ENCODE measurements at regions not wholly inside any gene's neighbourhood (a gene's known extent, or its start where the extent isn't known, plus 50 kb on each side); places are given as distances from the start of the nearest gene placed in this dataset.

- H3K4me1 ChIP-seq: no peaks in the 10 kb centered on the region
- DNase-seq: no peak
- no peaks in the 10 kb centered on the region for H3K4me1 Mint-ChIP-seq (ENCODE audit: low read depth, unreplicated experiment)
- H3K27me3 ChIP-seq (replicated peaks; ENCODE audit: control insufficient read depth, insufficient read depth, low read length): no peaks in the 10 kb centered on the region
- no peak overlapping the region for H3K4me3 Mint-ChIP-seq (ENCODE audit: unreplicated experiment)
- TF ChIP-seq, protein P1, sequence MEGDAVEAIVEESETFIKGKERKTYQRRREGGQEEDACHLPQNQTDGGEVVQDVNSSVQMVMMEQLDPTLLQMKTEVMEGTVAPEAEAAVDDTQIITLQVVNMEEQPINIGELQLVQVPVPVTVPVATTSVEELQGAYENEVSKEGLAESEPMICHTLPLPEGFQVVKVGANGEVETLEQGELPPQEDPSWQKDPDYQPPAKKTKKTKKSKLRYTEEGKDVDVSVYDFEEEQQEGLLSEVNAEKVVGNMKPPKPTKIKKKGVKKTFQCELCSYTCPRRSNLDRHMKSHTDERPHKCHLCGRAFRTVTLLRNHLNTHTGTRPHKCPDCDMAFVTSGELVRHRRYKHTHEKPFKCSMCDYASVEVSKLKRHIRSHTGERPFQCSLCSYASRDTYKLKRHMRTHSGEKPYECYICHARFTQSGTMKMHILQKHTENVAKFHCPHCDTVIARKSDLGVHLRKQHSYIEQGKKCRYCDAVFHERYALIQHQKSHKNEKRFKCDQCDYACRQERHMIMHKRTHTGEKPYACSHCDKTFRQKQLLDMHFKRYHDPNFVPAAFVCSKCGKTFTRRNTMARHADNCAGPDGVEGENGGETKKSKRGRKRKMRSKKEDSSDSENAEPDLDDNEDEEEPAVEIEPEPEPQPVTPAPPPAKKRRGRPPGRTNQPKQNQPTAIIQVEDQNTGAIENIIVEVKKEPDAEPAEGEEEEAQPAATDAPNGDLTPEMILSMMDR (IDR thresholded peaks at IDR 0.05; ENCODE audit: insufficient read depth in 1 of 2, low read depth in 1 of 2, low read length in 1 of 2, severe bottlenecking in 1 of 2, unreplicated experiment in 1 of 2): no peak
- ChIA-PET CTCF (interaction anchor here (0.6 kb wide), 4 partner anchors 13 to 807 kb away, joined by 3 to 4 read pairs (median 3); no protein-coding TSS in a partner anchor), POLR2A (no interaction called here)
- no peaks in the 10 kb centered on the region for H3K9me3 ChIP-seq
- no peaks in the 10 kb centered on the region for H3K36me3 ChIP-seq (ENCODE audit: control insufficient read depth, insufficient read depth, low read length)
- H3K36me3 Mint-ChIP-seq (ENCODE audit: insufficient read depth, unreplicated experiment): no peaks in the 10 kb centered on the region
- H3K9me3 Mint-ChIP-seq (ENCODE audit: unreplicated experiment): no peaks in the 10 kb centered on the region
- BruUV-seq (replicated peaks): no TSS peak
- H3K27ac Mint-ChIP-seq (ENCODE audit: unreplicated experiment): no peak overlapping the region
- intact Hi-C loops (cut with micrococcal nuclease; ENCODE audit: unreplicated experiment): no loop called here
- H3K27me3 Mint-ChIP-seq (ENCODE audit: insufficient read depth, unreplicated experiment): peaks cover 16% of the 10 kb centered on the region
- H3K4me3 ChIP-seq (ENCODE audit: low read depth, low read length): no peak overlapping the region
Measured at GRCh38 chr3:127490271-127491023, 100.1 kb downstream of the TPRA1 start.

DNA sequence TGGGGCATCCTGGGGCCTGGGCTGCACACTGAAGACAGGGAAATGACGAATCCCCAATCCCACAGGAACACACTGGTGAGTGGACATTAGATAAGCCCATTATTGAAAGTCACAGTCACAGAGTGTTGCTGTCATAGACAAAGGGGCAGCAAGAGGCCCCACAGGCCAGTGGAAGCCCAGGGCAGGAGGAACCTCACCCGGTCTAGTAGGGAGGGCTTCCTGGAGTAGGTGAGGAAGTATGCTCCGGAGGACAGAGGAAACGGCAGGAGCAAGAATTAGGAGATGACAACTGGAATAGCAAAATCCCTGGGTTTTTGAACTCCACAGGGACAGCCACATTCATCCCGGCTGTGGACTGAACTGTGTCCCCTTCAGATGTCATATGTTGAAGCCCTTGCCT lies 101.2 kb downstream of the TPRA1 start:
- H3K4me3 ChIP-seq (ENCODE audit: low read depth, low read length): no peak overlapping the region
- no TSS peak for BruUV-seq (replicated peaks)
- CTCF ChIA-PET: no interaction called here
- intact Hi-C loops (cut with micrococcal nuclease; ENCODE audit: unreplicated experiment): no loop called here
- no peaks in the 10 kb centered on the region for H3K4me1 ChIP-seq
- TF ChIP-seq, protein P1 (IDR thresholded peaks at IDR 0.05; ENCODE audit: insufficient read depth in 1 of 2, low read depth in 1 of 2, low read length in 1 of 2, severe bottlenecking in 1 of 2, unreplicated experiment in 1 of 2): no peak
- no peaks in the 10 kb centered on the region for H3K9me3 Mint-ChIP-seq (ENCODE audit: unreplicated experiment)
- no peak overlapping the region for H3K4me3 Mint-ChIP-seq (ENCODE audit: unreplicated experiment)
- H3K9me3 ChIP-seq: no peaks in the 10 kb centered on the region
- no peaks in the 10 kb centered on the region for H3K27me3 ChIP-seq (replicated peaks; ENCODE audit: control insufficient read depth, insufficient read depth, low read length)
- H3K27ac Mint-ChIP-seq (ENCODE audit: unreplicated experiment): no peak overlapping the region
- no peaks in the 10 kb centered on the region for H3K4me1 Mint-ChIP-seq (ENCODE audit: low read depth, unreplicated experiment)
- no peaks in the 10 kb centered on the region for H3K36me3 Mint-ChIP-seq (ENCODE audit: insufficient read depth, unreplicated experiment)
- H3K27me3 Mint-ChIP-seq (ENCODE audit: insufficient read depth, unreplicated experiment): peaks cover 13% of the 10 kb centered on the region
- no peaks in the 10 kb centered on the region for H3K36me3 ChIP-seq (ENCODE audit: control insufficient read depth, insufficient read depth, low read length)
- POLR2A ChIA-PET: no interaction called here
- DNase-seq: no peak

DNA sequence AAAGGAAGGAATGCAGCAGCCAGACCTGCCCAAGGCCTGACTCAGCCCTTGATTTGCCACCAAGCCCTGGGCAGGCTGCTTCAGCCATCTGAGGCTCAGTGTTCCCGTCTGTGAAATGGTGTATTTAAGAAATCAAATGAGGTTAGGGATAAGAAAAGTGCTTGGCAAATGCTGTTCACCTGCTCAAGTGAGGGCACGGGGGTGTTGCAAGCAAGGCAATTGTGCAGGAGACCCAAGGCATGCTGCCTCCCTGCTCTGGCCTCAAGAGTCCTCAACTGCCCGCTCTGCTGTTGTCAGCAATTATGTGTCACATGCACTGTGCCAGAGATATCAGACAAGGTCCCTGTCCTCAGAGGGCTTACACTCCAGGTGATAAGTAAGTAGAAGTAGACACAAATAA lies 101.8 kb downstream of the TPRA1 start:
- H3K4me1 ChIP-seq: no peaks in the 10 kb centered on the region
- no TSS peak for BruUV-seq (replicated peaks)
- H3K9me3 ChIP-seq: no peaks in the 10 kb centered on the region
- DNase-seq: no peak
- H3K27me3 ChIP-seq (replicated peaks; ENCODE audit: control insufficient read depth, insufficient read depth, low read length): no peaks in the 10 kb centered on the region
- Mint-ChIP-seq H3K36me3 (ENCODE audit: insufficient read depth, unreplicated experiment) (peaks cover under 1% of the 10 kb centered on the region), H3K27me3 (ENCODE audit: insufficient read depth, unreplicated experiment) (peaks cover 13% of the 10 kb centered on the region), H3K9me3 (ENCODE audit: unreplicated experiment) (no peaks in the 10 kb centered on the region), H3K4me3 (ENCODE audit: unreplicated experiment) (no peak overlapping the region), H3K27ac (ENCODE audit: unreplicated experiment) (no peak overlapping the region), H3K4me1 (ENCODE audit: low read depth, unreplicated experiment) (no peaks in the 10 kb centered on the region)
- CTCF ChIA-PET: no interaction called here
- H3K36me3 ChIP-seq (ENCODE audit: control insufficient read depth, insufficient read depth, low read length): no peaks in the 10 kb centered on the region
- TF ChIP-seq, protein P1 (IDR thresholded peaks at IDR 0.05; ENCODE audit: insufficient read depth in 1 of 2, low read depth in 1 of 2, low read length in 1 of 2, severe bottlenecking in 1 of 2, unreplicated experiment in 1 of 2): no peak
- H3K4me3 ChIP-seq (ENCODE audit: low read depth, low read length): no peak overlapping the region
- intact Hi-C loops (cut with micrococcal nuclease; ENCODE audit: unreplicated experiment): no loop called here
- POLR2A ChIA-PET: no interaction called here

All from Caco-2 (cell line).